Pons (tissue), 1 donor: ENCODE measurements at regions not wholly inside any gene's neighbourhood (a gene's known extent, or its start where the extent isn't known, plus 50 kb on each side); places are given as distances from the start of the nearest gene placed in this dataset.
A peak's percentile ranks its signal among the peaks of the same experiment; 100 is the strongest.

Source experiments
- DNase-seq: peaks from one replicate; pipeline ENCODE4 v3.0.0-alpha.2; 2016; ENCODE audit warnings: low spot score

- no peak for DNase-seq
Measured at GRCh38 chr13:59494151-59494550, 669.6 kb downstream of the DIAPH3 start.

DNA sequence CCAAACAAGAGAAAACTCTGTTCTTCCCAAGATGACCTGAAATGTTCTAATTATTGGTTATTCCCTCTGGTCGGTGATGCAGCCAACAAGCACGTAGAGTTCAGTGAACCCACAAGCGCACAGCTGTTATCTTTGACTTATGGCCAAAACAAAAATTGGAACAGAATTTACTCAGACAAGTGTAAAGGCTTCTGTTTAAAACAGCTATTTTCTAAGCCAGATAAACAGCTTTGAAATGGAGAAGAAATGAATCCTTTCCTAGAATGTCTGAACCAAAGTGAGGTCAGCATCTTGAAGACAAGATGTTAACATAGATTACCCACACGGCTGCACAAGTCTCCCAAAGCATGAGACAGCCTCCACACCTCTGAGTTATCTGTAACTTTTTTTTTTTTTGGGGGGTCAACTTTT is 669.2 kb downstream of the DIAPH3 start:
- DNase-seq = peak; percentile 21

GRCh38 chr13:59495299-59495698 is 668.4 kb downstream of the DIAPH3 start:
- DNase-seq = no peak

- DNase-seq = no peak
Measured at GRCh38 chr13:59495936-59496512, 667.7 kb downstream of the DIAPH3 start.

- DNase-seq = no peak
Measured at GRCh38 chr13:59497621-59498247, 666.0 kb downstream of the DIAPH3 start.

DNA sequence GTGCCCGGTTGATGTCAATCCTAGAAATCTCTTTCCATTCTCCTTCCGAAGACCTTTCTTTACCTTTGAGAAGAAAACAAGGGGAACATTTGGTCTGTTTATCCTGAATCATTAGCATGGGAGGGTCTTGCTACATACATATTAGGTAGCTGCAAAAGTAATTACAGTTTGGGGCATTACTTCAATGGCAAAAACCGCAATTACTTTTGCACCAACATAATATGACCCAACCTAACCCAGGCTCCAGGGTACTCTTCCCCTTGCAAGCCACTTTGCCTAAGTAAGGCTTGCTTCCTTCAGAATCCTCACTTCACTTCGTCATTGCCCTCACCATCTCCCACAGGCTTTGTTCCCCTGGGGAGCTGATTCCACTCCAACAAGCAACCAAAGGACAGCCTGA is 662.7 kb downstream of the DIAPH3 start:
- DNase-seq = no peak

GRCh38 chr13:59504407-59504806 is 659.3 kb downstream of the DIAPH3 start:
- DNase-seq = no peak

DNA sequence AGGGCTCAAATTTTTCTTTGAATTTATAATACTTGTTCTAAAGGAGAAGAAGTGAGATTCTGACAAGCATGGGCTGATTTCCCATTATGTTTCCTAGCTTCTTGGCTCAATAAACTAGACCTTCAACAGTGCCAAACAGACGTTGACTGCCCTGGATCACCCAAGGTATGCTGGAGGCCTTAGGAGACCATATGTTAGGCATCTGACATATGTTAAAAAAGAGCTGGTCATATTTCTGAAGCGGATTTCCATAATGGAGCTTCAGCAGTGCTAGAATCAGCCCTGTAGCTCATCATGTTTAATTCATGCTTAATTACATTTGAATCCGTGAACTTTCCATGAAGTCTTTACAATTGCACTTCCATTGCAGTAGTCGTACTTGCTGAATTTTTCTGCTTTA is 653.3 kb downstream of the DIAPH3 start:
- no peak for DNase-seq

- DNase-seq = no peak
Measured at GRCh38 chr13:59513686-59514085, 650.0 kb downstream of the DIAPH3 start.

DNA sequence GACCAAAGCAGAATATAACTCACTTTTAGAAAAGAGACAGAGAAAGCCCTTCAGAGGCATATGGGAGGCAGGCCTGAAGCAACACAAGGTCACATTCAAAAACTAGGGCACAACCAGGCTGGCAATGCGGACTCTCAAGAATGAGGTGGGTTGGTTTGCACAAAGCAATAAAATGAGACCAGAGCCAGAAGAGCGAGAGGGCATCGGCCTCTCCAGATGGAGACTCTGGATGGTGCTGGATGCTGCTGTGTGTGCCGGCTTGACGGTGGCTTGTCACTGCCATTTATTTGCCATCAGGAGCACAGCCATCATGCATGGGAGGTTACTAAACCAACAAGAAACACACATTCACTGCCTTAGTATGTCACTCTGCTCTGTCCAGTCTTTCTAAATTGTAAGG is 649.4 kb downstream of the DIAPH3 start:
- DNase-seq = no peak

DNA sequence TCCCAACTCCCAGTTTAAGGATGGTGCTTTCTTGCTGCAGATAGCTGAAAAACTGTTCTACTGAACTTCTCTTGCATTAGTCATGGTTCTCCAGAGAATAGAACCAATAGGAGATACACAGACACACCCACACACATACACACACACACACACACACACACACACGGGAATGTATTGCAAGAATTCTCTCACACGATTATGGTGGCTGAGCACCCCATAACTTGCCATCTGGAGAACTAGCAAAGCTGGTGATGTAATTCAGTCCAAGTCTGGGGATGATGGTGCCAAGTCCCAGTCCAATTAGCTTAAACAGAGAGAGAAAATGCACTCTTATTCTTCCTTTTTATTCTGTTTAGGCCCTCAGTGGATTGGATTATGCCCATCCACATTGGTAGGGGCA is 643.9 kb downstream of the DIAPH3 start:
- DNase-seq = no peak

DNA sequence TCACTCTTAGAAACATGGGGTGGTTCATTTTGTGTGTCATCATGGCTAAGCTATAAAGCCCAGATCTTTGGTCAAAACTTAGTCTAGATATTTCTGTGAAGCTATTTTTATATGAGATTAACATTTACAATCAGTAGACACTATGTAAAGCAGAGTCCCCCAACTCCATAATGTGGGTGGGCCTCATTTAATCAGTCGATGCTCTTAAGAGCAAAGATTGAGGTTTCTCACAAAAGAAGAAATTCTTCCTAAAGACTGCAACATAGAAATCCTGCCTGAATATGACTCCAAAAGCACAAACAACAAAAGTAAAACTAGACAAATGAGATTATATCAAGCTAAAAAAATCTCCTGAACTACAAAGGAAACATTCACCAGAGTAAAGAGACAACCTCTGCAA is 642.2 kb downstream of the DIAPH3 start:
- DNase-seq = no peak

GRCh38 chr13:59522652-59523051 is 641.1 kb downstream of the DIAPH3 start:
- no peak for DNase-seq

DNA sequence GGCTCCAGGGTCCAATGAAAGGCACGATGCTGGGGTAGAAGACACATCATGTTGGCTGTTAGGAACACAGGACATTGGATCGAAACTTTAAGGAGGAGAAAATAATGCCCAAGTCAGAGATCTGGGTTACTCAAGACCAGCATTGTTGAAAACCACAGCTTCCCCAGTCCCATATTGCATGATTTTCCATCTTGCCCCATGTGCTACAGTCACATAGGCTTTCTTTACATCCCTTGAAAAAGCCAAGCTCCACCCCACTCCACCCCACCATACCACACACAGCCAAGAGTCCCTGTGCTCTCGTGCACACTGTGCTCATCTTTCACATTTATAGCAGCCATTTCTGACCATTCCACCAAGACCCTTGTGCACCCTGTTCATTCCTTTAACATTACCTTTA is 636.2 kb downstream of the DIAPH3 start:
- DNase-seq = no peak

- DNase-seq = peak; percentile 75
Measured at GRCh38 chr13:59531571-59532091, 632.1 kb downstream of the DIAPH3 start.

GRCh38 chr13:59532405-59532804 is 631.3 kb downstream of the DIAPH3 start:
- no peak for DNase-seq

DNA sequence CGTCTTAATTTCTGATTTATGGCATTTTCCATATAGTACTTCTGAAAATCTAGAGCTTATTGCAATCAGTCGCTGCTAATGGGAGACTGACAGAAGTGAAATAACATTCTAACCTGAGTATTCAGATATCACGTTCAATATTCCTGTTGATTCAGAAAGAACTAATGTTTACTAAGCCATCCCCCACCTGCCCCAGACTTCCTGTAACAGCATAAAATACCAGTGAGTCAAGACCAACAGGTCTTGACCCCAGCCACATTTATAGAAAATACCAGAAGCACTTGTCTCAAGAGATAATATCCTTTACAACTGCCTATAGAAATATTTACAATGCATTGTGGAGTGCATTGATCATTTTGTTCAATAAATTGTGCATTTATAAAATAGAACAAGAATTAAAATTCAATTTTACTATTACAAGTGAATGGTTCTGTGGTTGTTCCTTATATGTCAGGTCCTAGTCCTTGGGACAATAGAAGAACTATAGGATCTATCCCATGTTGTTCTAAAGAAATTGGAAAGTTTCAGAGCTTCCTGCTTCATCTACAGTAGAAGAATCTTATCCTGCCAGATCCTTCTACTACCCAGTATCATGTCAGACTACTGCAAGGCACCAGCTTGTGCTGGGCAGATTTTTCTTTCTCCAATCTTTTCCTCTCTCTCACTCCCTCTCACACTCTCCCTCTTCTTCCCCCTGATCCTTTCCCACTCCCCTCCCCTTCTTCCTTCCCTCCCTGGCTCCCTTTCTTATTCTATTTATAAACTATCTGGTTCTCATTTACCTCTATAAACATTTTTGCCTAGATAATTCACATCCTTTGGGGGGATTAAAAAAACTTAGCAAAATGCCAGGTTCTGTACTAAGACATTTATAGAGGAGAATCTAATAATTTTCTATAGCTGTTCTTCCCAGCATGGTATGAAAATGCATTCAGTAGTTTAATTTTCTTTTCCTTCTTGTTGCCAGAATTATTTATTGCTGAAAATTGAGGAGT is 629.9 kb downstream of the DIAPH3 start:
- no peak for DNase-seq

DNA sequence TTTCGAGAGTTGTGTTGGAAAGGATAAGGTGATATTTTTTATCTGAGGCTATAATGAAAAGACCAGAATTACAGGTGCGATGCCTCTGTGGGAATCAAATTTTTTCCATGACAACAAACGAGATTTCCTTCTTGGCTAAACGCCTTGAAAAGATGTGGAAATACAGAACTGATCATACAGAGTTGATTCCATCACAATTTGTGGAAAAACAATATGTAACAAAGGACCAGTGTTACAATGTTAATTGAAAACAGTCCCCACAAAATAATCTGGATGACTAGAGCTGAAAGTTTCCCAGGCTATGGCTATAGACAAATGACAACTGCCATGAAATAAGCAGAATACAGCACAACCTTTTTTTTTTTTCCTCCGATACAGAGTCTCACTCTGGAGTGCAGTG is 628.9 kb downstream of the DIAPH3 start:
- DNase-seq = no peak

DNA sequence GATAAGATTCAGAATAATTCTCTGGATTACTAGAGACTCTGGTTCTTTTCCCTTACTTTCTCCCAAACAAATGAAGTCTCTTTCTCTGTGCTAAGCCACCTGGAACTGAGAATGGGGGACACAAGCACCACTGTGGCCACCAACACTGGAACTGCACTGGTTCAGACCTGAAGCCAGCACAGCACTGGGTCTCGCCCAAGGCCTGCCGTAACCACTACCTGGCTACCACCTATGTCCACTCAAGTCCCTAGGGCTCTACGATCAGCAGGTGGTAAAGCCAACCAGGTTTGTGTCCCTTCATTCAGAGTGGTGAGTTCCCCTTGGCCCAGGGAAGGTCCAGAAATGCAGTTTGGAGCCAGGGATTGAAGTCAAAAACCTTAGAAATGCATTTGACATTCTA is 626.2 kb downstream of the DIAPH3 start:
- DNase-seq = no peak

DNA sequence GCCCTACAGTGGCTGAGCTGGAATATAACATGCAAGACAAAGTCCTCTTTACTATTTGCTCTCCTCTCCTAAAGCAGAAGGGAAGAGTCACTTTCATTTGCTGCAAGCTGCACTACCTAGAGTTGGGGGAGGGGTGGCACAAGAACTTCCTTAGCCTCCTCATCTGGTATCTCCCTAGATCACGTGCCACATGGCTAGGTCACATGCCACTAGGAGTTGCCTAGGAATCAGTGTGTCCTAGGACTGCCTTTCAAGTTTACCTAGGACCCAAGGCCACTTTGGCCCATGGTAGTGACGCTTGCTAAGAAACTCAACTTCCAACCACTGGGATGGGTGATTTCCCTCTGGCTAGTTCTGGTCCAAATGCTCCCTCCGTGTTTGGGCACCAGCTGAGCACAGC is 625.2 kb downstream of the DIAPH3 start:
- no peak for DNase-seq

GRCh38 chr13:59542303-59542702 is 621.4 kb downstream of the DIAPH3 start:
- no peak for DNase-seq

DNA sequence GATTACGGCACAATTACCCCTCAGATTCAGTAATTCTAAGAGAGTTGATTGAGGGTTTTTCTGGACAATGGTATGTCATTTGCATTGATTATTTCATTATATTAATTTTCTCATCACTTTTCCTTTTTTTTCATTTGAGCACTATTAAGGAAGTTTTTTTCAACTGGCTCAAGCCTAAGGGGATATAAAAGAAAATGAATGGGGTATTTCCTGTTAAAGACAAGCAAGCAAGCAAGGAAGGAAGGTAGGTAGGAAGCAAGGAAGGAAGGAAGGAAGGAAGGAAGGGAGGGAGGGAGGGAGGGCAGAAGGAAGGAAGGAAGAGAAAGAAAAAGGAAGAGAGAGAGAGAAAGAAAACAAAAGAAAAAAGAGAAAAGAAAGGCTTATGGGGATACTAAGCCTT is 620.3 kb downstream of the DIAPH3 start:
- DNase-seq = no peak

DNA sequence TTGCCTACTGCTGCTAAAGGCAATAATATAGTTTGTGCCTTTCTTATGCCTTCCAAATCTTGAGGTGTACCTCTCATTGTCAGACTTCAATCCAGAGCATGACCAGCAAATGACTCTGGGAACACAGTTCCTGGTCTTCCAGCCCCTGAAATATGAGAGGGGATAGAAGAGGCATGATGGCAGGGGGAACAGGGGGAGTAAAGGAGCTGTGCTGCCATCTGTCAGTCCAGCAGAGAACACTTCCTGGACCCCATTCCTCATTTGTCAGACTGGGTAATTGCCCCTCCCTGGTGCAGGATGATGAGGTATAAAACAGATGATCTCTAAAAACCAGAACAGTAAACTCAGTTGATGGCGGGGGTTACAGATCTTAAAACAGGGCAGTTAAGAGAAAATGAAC is 618.7 kb downstream of the DIAPH3 start:
- DNase-seq = no peak
